Calu3 (cell line): ENCODE measurements at regions not wholly inside any gene's neighbourhood (a gene's known extent, or its start where the extent isn't known, plus 50 kb on each side); places are given as distances from the start of the nearest gene placed in this dataset.

Experiments
- BruUV-seq: library from RNA; stranded (reverse); fragments of 400-500 nt; replicated peaks from 2 replicates; lab custom pipeline; 2021; lab: Mats Ljungman, UMichigan
- CTCF ChIA-PET: fragments of 300-600 bp; sonication (Branson Sonifier 250); formaldehyde crosslinking; loops from one replicate; lab custom pipeline; 2022; ENCODE audit warnings: antibody characterized with exemption; lab: Charles Lee
- DNase-seq: peaks from one replicate; pipeline ENCODE4 v3.0.0; 2022
- H3K27ac Mint-ChIP-seq: one replicate; pipeline ENCODE4 v1.8.0; 2022; ENCODE audit warnings: mixed read lengths; ENCODE audit not compliant: unreplicated experiment
- H3K27me3 Mint-ChIP-seq: one replicate; pipeline ENCODE4 v1.8.0; 2022; ENCODE audit warnings: mixed read lengths; ENCODE audit not compliant: unreplicated experiment
- H3K36me3 Mint-ChIP-seq: one replicate; pipeline ENCODE4 v1.8.0; 2022; ENCODE audit warnings: mild to moderate bottlenecking, moderate library complexity, mixed read lengths; ENCODE audit not compliant: insufficient read depth, unreplicated experiment
- H3K4me1 Mint-ChIP-seq: one replicate; pipeline ENCODE4 v1.8.0; 2022; ENCODE audit warnings: mild to moderate bottlenecking, low read depth, mixed read lengths; ENCODE audit not compliant: unreplicated experiment
- H3K4me3 Mint-ChIP-seq: one replicate; pipeline ENCODE4 v1.8.0; 2022; ENCODE audit warnings: mild to moderate bottlenecking, low read depth, moderate library complexity, mixed read lengths; ENCODE audit not compliant: unreplicated experiment
- H3K9me3 Mint-ChIP-seq: one replicate; pipeline ENCODE4 v1.8.0; 2022; ENCODE audit warnings: low read depth, mixed read lengths; ENCODE audit not compliant: unreplicated experiment
- CTCF ChIP-seq: fragments of 200-600 bp; IDR thresholded peaks from one replicate; pipeline ENCODE4 v1.8.0; 2022; ENCODE audit warnings: antibody characterized with exemption; ENCODE audit not compliant: unreplicated experiment
- intact Hi-C: fragments of 100-400 bp; cut with micrococcal nuclease; formaldehyde crosslinking; loops from one replicate; pipeline ENCODE4 v1.10.0; 2022; ENCODE audit not compliant: unreplicated experiment

DNA sequence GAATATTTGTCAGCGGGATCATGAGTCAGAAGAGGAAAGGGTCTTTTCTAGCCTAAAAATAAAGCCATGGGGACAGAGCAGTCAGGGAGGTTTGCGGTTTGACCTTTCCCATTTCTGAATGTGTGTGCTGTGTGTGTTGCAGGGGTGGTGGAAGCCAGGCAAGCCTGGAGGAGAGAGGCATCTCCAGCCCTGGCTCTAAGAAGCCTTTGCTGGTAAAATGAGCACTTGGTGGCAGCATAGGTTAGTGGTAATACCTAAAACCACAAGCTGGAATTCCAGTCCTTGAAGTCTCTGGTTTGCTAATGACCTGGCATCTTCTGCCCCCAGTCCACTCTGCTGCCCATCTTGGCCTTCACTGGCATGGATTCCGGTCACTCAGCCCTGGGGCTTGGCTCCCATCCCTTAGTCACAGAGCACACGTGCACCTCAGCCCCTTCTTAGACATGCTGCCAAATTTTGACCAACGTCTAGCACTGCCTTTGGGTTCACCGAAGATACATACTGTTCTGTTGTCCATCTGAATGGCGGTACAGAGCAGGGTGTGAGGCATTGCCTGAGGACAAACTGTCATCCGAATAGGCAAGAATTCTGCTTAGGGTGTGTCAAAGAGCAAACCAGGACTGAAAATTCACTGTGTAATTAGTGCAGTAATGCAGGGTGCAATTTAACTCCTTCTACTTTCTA, 52.7 kb downstream of the KCNA5 start:
- CTCF ChIA-PET: no interaction called here
- Mint-ChIP-seq H3K27me3 (peaks cover 57% of the 10 kb centered on the region), H3K4me3 (no peak overlapping the region), H3K9me3 (no peaks in the 10 kb centered on the region), H3K27ac (no peak overlapping the region), H3K4me1 (no peaks in the 10 kb centered on the region), H3K36me3 (no peaks in the 10 kb centered on the region)
- BruUV-seq: no TSS peak
- DNase-seq: no peak
- intact Hi-C loops: no loop called here
- no peak for TF ChIP-seq CTCF

DNA sequence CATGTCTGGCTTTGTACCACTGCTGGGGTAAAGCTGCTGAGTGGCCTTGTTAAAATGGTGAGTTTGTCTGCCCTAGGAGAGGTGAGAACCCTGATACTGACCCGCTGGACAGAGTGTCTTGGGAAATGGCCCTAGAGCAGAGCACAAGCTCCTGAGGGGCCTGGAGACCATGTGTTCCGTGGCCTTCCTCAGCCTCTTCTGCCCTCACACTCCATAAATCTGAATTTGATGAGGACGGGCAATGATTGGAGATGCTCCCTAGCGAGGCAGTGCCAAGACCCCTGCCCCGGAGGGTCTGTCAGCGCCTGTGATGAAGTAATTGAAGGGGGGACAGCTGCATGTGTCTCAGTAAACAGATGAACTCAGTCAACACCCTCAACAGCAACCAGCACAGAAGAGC, 54.1 kb downstream of the KCNA5 start:
- peaks cover 48% of the 10 kb centered on the region for H3K27me3 Mint-ChIP-seq
- H3K36me3 Mint-ChIP-seq: no peaks in the 10 kb centered on the region
- TF ChIP-seq CTCF: no peak
- no peak overlapping the region for H3K4me3 Mint-ChIP-seq
- H3K4me1 Mint-ChIP-seq: no peaks in the 10 kb centered on the region
- CTCF ChIA-PET: no interaction called here
- intact Hi-C loops: no loop called here
- H3K27ac Mint-ChIP-seq: no peak overlapping the region
- BruUV-seq: no TSS peak
- no peaks in the 10 kb centered on the region for H3K9me3 Mint-ChIP-seq
- DNase-seq: no peak

- no peak for TF ChIP-seq CTCF
- H3K36me3 Mint-ChIP-seq: no peaks in the 10 kb centered on the region
- peaks cover under 1% of the 10 kb centered on the region for H3K9me3 Mint-ChIP-seq
- no peak for DNase-seq
- no peak overlapping the region for H3K27ac Mint-ChIP-seq
- no peaks in the 10 kb centered on the region for H3K4me1 Mint-ChIP-seq
- CTCF ChIA-PET: no interaction called here
- H3K4me3 Mint-ChIP-seq: no peak overlapping the region
- peaks cover 39% of the 10 kb centered on the region for H3K27me3 Mint-ChIP-seq
- intact Hi-C loops: no loop called here
- BruUV-seq: no TSS peak
Measured at GRCh38 chr12:5099136-5099535, 55.5 kb downstream of the KCNA5 start.

DNA sequence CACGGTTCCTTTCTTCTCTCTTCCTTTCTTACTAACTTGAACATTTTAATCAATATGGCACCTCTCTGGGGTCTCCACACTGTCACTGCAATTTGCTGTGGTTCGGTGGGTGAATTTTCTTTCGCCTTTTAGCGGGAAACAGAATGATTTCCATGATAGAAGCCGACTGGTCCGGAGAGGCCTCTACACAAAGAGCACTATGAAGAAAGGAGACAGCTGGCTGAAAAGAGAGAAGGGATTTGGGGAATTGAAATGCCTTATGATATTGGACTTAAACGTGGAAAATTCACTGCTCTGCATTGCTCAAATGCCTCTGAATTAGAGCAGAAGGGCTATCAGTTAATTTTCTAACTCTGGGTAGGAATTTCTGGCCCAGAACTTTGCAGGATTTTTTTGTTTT, 55.9 kb downstream of the KCNA5 start:
- Mint-ChIP-seq H3K9me3 (peaks cover 3% of the 10 kb centered on the region), H3K36me3 (no peaks in the 10 kb centered on the region), H3K4me1 (no peaks in the 10 kb centered on the region), H3K27ac (no peak overlapping the region), H3K4me3 (no peak overlapping the region), H3K27me3 (peaks cover 39% of the 10 kb centered on the region)
- CTCF ChIA-PET: no interaction called here
- no TSS peak for BruUV-seq
- intact Hi-C loops: no loop called here
- DNase-seq: no peak
- no peak for TF ChIP-seq CTCF
